Fibroblast of villous mesenchyme (primary cell): ENCODE measurements at regions not wholly inside any gene's neighbourhood (a gene's known extent, or its start where the extent isn't known, plus 50 kb on each side); places are given as distances from the start of the nearest gene placed in this dataset.
A peak's percentile ranks its signal among the peaks of the same experiment; 100 is the strongest.

Source experiments
- DNase-seq: peaks from one replicate; pipeline ENCODE4 v3.0.0-alpha.2; 2010; ENCODE audit warnings: low read depth
- H3K4me3 ChIP-seq: 2 replicates; pipeline ENCODE4 v1.5.1; 2011; ENCODE audit warnings: low read depth, mild to moderate bottlenecking, low read length
- TF ChIP-seq, protein P1 (sequence below): IDR thresholded peaks from 2 replicates; pipeline ENCODE4 v1.5.1; 2012; ENCODE audit warnings: low read depth, mild to moderate bottlenecking, low read length; ENCODE audit not compliant: insufficient read depth

DNA sequence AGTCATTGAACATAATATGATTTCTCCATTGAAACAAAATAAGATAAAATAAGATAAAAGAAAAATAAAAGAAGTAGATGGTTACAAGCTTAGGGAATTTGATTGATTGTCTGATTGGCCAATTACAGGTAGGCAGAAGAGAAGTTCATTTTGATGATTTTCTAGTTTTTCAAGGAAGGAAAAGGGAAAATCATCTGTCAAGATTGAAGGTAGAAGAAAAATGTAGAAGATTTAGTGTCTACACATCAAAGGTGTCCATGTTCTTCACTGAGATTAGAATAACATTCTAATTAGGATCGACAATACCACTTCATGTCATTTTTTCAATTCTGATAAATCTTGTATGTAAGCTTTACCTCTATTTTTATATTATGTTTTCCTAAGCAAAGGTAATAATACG, 489.1 kb downstream of the PCDH18 start:
- no peak overlapping the region for H3K4me3 ChIP-seq
- TF ChIP-seq, protein P1, sequence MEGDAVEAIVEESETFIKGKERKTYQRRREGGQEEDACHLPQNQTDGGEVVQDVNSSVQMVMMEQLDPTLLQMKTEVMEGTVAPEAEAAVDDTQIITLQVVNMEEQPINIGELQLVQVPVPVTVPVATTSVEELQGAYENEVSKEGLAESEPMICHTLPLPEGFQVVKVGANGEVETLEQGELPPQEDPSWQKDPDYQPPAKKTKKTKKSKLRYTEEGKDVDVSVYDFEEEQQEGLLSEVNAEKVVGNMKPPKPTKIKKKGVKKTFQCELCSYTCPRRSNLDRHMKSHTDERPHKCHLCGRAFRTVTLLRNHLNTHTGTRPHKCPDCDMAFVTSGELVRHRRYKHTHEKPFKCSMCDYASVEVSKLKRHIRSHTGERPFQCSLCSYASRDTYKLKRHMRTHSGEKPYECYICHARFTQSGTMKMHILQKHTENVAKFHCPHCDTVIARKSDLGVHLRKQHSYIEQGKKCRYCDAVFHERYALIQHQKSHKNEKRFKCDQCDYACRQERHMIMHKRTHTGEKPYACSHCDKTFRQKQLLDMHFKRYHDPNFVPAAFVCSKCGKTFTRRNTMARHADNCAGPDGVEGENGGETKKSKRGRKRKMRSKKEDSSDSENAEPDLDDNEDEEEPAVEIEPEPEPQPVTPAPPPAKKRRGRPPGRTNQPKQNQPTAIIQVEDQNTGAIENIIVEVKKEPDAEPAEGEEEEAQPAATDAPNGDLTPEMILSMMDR = no peak
- DNase-seq = no peak

DNA sequence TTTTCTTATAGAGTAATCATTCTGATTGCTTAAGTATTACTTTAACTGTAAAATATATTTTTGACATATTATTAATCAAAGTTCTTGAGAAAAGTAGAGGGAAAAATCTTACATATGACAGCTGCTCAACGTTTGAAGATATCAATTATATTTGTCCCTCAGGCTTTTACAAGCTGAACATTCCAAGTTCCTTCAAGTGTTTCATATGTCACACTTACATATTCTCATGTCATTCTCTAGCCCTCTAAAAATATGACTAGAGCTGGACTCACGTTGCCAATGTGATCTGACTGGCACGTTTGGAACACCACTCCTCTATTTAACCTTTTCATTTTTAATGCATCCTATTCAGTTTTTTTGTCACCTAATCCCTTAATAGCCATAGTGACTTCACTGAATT, 492.9 kb downstream of the PCDH18 start:
- H3K4me3 ChIP-seq = no peak overlapping the region
- no peak for DNase-seq
- TF ChIP-seq, protein P1 = no peak

DNA sequence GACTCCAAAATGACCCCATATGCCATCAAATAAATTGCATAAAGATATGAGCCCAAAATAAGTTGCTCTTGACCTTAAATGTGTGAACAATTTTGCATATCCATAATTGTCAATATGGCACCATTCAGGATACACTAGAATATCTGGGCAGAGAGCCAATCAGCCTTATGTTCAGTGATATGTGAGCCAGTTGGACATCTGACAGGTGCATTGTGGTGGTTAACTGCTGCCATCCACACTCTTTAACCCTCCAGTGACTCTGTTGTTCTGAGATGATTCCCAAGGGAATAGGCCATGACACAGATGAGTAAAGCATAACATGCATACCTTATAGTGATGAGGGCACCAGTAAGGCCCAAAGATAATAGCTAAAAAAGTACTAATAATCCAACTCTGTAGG, 500.1 kb downstream of the PCDH18 start:
- no peak for DNase-seq
- H3K4me3 ChIP-seq = no peak overlapping the region
- TF ChIP-seq, protein P1 = no peak

DNA sequence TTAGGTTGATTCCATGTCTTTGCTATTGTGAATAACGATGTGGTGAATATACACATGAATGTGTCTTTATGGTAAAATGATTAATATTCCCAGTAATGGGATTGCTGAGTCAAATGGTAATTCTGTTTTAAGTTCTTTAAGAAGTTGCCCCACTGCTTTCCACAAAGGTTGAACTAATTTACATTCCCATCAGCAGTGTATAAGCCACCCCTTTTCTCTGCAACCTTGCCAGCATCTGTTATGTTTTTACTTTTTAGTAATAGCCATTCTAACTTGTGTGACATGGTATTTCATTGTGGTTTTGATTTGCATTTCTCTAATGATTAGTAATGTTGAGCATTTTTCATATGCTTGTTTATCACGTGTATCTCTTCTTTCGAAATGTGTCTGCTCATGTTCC, 503.3 kb downstream of the PCDH18 start:
- DNase-seq = peak; percentile 27
- H3K4me3 ChIP-seq = no peak overlapping the region
- TF ChIP-seq, protein P1 = no peak

DNA sequence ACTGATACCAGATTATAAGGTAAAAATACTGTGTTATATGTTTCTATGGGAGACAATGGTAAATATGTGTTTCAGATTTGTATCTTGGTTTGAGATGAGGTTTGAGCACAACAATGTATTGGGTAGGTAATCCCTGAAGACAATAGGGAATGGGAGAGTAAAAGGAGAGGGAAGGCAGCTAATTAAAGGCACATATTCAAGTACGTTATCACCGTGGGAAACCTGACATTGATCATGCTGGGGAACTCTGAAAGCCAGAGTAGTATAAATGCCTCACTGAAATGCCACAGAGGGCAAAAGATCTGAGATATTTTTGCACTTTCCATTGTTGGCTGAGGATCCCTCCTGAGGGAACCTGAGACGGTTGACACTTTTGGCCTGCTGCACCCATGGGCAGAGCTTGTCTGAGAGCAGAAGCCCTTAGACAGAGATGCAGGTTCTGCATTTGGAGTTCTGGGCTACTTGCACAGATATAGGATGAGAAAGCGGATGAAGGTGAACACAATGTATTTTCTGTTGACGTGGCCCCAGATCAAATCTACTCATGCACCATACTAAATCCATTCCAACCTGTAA, 506.7 kb downstream of the PCDH18 start:
- no peak overlapping the region for H3K4me3 ChIP-seq
- TF ChIP-seq, protein P1 = no peak
- DNase-seq = no peak

DNA sequence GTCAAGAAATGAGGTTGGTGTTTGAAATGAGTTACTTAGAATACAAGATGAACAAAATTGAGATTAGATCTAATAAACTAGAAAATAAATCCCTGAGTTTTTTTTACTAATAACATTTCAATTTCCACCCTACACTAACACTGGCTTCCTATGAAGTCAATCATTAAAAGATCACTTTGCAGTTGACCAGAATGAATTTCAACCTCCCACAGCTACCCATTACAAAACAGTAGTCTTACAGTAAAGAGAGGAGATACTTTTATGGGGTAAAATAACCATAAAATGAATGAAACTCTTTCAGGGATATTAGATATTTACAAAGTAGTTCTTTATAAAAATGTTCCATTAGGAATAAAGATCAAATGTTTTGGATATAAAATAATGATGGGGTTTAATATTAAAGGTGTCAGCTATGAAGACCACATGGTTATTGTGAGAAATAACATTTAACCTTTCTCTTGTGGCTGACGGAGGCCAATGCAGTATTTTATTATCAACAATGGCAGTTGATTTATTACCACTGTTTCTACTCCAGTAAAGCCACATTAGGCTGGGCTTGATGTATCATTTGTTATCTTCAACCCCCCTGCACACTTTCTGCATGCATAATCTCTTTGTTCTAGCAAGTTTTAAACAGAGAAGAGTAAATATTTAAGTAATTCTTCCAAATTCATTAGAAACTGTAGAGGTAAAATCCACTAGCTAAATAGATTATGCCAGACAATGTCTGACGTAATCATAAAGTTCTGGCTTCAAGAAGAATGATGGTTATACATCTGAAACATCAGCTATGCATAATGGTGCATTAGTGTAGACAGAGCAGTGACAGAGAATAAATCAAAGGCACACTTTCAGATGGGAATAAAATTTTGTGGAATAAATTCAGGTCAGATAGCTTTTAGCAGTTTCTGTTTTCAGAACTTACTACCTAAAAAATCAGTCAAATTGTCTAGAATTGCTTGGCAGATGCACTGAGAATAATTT, 516.6 kb downstream of the PCDH18 start:
- no peak for DNase-seq
- no peak overlapping the region for H3K4me3 ChIP-seq
- TF ChIP-seq, protein P1 = no peak

DNA sequence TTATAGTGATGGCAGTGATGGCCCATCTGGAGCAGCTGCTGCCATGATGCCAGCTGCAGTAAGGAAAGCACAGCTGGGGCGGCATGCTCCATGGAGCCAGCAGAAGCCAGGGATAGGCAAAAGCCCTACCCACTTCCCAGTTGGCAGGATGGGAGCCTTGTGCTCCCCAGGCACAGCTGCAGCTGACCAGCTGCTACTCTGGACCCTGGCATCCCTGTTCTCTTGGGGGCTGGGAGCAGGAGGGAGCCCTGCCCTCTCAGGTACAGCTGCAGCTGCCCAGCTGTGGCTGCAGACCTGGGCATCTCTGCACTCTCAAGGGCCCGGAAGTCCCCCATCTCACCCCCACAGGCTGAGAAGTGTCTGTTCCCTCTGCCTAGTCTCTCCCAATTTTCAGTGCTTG, 531.9 kb downstream of the PCDH18 start:
- no peak overlapping the region for H3K4me3 ChIP-seq
- DNase-seq = no peak
- TF ChIP-seq, protein P1 = no peak
